CD14-positive monocyte (primary cell): ENCODE measurements at regions not wholly inside any gene's neighbourhood (a gene's known extent, or its start where the extent isn't known, plus 50 kb on each side); places are given as distances from the start of the nearest gene placed in this dataset.

ENCODE experiments used
- DNase-seq, 3 donors: peaks; one replicate each; pipeline ENCODE4 v3.0.0-alpha.2; 2011 to 2022
- H2AFZ ChIP-seq: 2 replicates; pipeline ENCODE4 v1.6.0; 2012; ENCODE audit warnings: mild to moderate bottlenecking, low read depth, low read length, inconsistent platforms; ENCODE audit not compliant: insufficient read depth, poor library complexity, severe bottlenecking
- H3K27ac ChIP-seq, 2 donors: 1 replicate in 1 of 2; 2 replicates in 1 of 2; pipeline ENCODE4 v1.5.1; 2012 to 2013; ENCODE audit warnings: low read length in 2 of 2, control low read depth in 1 of 2, inconsistent platforms in 1 of 2, low read depth in 1 of 2, mild to moderate bottlenecking in 1 of 2
- H3K27me3 ChIP-seq, 2 donors: one replicate each; pipeline versions ENCODE4 v1.6.0 to v1.6.1; 2011 to 2013; ENCODE audit warnings: low read length in 2 of 2; ENCODE audit not compliant: control insufficient read depth in 2 of 2, insufficient read depth in 2 of 2
- H3K36me3 ChIP-seq, 2 donors: replicated peaks in 1 of 2; 1 replicate in 1 of 2; 2 replicates in 1 of 2; pipeline versions ENCODE4 v1.5.1 to v1.6.1; 2012 to 2013; ENCODE audit warnings: low read length in 2 of 2, control low read depth in 1 of 2, inconsistent platforms in 1 of 2, mild to moderate bottlenecking in 1 of 2; ENCODE audit not compliant: insufficient read depth in 2 of 2, control insufficient read depth in 1 of 2
- H3K4me1 ChIP-seq, 2 donors: 1 replicate in 1 of 2; 2 replicates in 1 of 2; pipeline versions ENCODE4 v1.5.1 to v1.6.1; 2012 to 2013; ENCODE audit warnings: low read length in 2 of 2, control low read depth in 1 of 2, inconsistent platforms in 1 of 2, mild to moderate bottlenecking in 1 of 2, moderate library complexity in 1 of 2; ENCODE audit not compliant: insufficient read depth in 2 of 2, control insufficient read depth in 1 of 2
- H3K4me2 ChIP-seq: replicated peaks from 2 replicates; pipeline ENCODE3; 2012; ENCODE audit warnings: low read length, moderate library complexity, mild to moderate bottlenecking; ENCODE audit not compliant: poor library complexity, severe bottlenecking; ENCODE audit errors: extremely low read depth
- H3K4me3 ChIP-seq, 3 experiments: fragments of 200-600 bp in 1 of 3; sonication (generic) in 1 of 3; replicated peaks in 1 of 3; 1 replicate in 2 of 3; 2 replicates in 1 of 3; pipeline ENCODE4 v1.5.1; 2011 to 2013; ENCODE audit warnings: low read length in 3 of 3, mild to moderate bottlenecking in 3 of 3, control low read depth in 2 of 3, low read depth in 2 of 3, inconsistent platforms in 1 of 3, moderate library complexity in 1 of 3
- H3K79me2 ChIP-seq: 2 replicates; pipeline ENCODE4 v1.6.0; 2012; ENCODE audit warnings: mild to moderate bottlenecking, control low read depth, inconsistent platforms, low read length, moderate library complexity; ENCODE audit not compliant: insufficient read depth
- H3K9ac ChIP-seq: 2 replicates; pipeline ENCODE4 v1.6.0; 2017; ENCODE audit warnings: low read length, mild to moderate bottlenecking; ENCODE audit not compliant: insufficient read depth, poor library complexity, severe bottlenecking
- H3K9me3 ChIP-seq, 2 donors: replicated peaks in 1 of 2; 1 replicate in 1 of 2; 2 replicates in 1 of 2; pipeline versions ENCODE4 v1.5.1 to v1.6.1; 2012 to 2013; ENCODE audit warnings: low read length in 2 of 2, control low read depth in 1 of 2; ENCODE audit not compliant: control insufficient read depth in 1 of 2, insufficient read depth in 1 of 2
- H4K20me1 ChIP-seq: 2 replicates; pipeline ENCODE4 v1.6.0; 2012; ENCODE audit warnings: mild to moderate bottlenecking, low read length, control low read depth, moderate library complexity; ENCODE audit not compliant: insufficient read depth
- H3K27ac Mint-ChIP-seq, 7 donors: one replicate each; pipeline ENCODE4 v1.8.0; 2020; ENCODE audit warnings: mild to moderate bottlenecking in 7 of 7, mixed read lengths in 7 of 7, moderate library complexity in 6 of 7, inconsistent platforms in 2 of 7
- H3K27me3 Mint-ChIP-seq, 3 donors: one replicate each; pipeline ENCODE4 v1.8.0; 2021 to 2022; ENCODE audit warnings: low read depth in 3 of 3, mild to moderate bottlenecking in 3 of 3, mixed read lengths in 3 of 3, moderate library complexity in 3 of 3, inconsistent platforms in 1 of 3
- H3K36me3 Mint-ChIP-seq, 2 donors: one replicate each; pipeline ENCODE4 v1.8.0; 2020; ENCODE audit warnings: mixed read lengths in 2 of 2, inconsistent platforms in 1 of 2, mild to moderate bottlenecking in 1 of 2
- H3K4me1 Mint-ChIP-seq: one replicate; pipeline ENCODE4 v1.8.0; 2020; ENCODE audit warnings: mild to moderate bottlenecking, mixed read lengths
- H3K4me3 Mint-ChIP-seq, 2 donors: one replicate each; pipeline ENCODE4 v1.8.0; 2020; ENCODE audit warnings: mild to moderate bottlenecking in 2 of 2, mixed read lengths in 2 of 2, moderate library complexity in 1 of 2
- H3K9me3 Mint-ChIP-seq, 7 donors: one replicate each; pipeline ENCODE4 v1.8.0; 2020 to 2022; ENCODE audit warnings: mixed read lengths in 7 of 7, mild to moderate bottlenecking in 6 of 7, moderate library complexity in 6 of 7, inconsistent platforms in 2 of 7
- CTCF ChIP-seq: fragments of 200-600 bp; IDR thresholded peaks from one replicate; pipeline ENCODE4 v1.8.0; 2022; ENCODE audit warnings: antibody characterized with exemption, mild to moderate bottlenecking
- WGBS: methylation state at CpG from one replicate; pipeline ENCODE4 v1.1.5; 2013; ENCODE audit warnings: missing lambda C conversion rate; ENCODE audit not compliant: insufficient coverage; 5-methylcytosine and 5-hydroxymethylcytosine counted together
- intact Hi-C, 2 donors: fragments of 100-400 bp; cut with micrococcal nuclease; formaldehyde crosslinking; loops; one replicate each; pipeline versions ENCODE4 v1.15.0 to v1.15.1; 2023

DNA sequence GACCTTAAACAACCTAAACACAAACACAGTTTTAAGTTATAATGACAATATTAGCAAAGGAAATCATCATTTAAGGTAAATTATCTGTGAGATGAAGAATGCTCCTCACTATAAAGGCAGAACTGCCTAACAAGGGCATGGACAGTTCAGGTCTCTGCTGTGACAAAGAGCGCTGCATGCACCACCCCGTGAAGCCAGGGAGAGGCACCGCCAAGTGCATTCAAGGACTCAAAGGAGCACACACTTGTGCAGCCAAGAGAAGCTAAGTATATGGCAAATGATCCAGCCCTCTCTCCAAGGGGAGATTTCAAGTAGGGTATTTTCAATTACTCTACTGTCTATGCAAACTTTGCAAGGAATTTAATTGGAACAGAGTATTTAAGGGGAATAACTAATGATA, 126.0 kb downstream of the RAP2A start:
- no peak overlapping the region for H3K9ac ChIP-seq
- no peak overlapping the region for H3K4me2 ChIP-seq
- H3K9me3 ChIP-seq = peaks cover 0 to 3% of the 10 kb centered on the region in 2 donors
- TF ChIP-seq CTCF = no peak
- H3K27me3 ChIP-seq = no peaks in the 10 kb centered on the region
- Mint-ChIP-seq H3K27me3 (peaks cover 0 to 3% (median 3%) of the 10 kb centered on the region in 3 donors), H3K4me3 (no peak overlapping the region), H3K27ac (no peak overlapping the region), H3K4me1 (no peaks in the 10 kb centered on the region), H3K36me3 (no peaks in the 10 kb centered on the region), H3K9me3 (peaks cover 0 to 5% (median 0%) of the 10 kb centered on the region in 7 donors)
- H3K36me3 ChIP-seq = no peaks in the 10 kb centered on the region
- H3K4me1 ChIP-seq = no peaks in the 10 kb centered on the region
- intact Hi-C loops = no loop called here
- no peaks in the 10 kb centered on the region for H4K20me1 ChIP-seq
- no peak for DNase-seq
- WGBS = 96% methylated on average over 3 of the region's 3 CpGs
- no peaks in the 10 kb centered on the region for H3K79me2 ChIP-seq
- H3K27ac ChIP-seq = no peak overlapping the region
- H3K4me3 ChIP-seq = no peak overlapping the region
- H2AFZ ChIP-seq = no peak overlapping the region

DNA sequence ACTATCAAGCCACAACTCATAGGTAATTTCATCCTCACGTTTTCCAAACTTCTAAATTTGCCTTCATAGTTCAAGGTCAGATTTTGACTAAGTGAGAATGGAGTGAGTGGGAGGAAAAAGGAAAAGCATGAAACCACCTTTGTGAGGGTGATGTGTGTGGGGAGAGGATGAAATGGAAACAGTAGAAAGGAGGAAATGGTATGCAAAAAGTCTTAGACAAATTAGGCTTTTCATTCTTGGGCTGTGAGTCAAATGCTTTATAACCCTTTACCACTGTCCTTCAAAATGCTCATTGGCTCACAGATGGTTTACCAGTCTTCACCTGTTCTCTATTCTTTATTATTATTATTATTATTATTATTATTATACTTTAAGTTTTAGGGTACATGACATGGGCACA, 127.2 kb downstream of the RAP2A start:
- H3K36me3 Mint-ChIP-seq = no peaks in the 10 kb centered on the region
- H3K4me1 ChIP-seq = no peaks in the 10 kb centered on the region
- no peak overlapping the region for H3K27ac ChIP-seq
- H2AFZ ChIP-seq = no peak overlapping the region
- H3K27me3 ChIP-seq = no peaks in the 10 kb centered on the region
- H3K36me3 ChIP-seq = no peaks in the 10 kb centered on the region
- H3K4me2 ChIP-seq = no peak overlapping the region
- H3K9me3 Mint-ChIP-seq = peaks cover 0 to 5% (median 2%) of the 10 kb centered on the region in 7 donors
- intact Hi-C loops = no loop called here
- no peaks in the 10 kb centered on the region for H3K4me1 Mint-ChIP-seq
- no CpG with 5 or more reads among the region's 1 CpG for WGBS
- peaks cover 1 to 3% (median 2%) of the 10 kb centered on the region in 3 donors for H3K27me3 Mint-ChIP-seq
- no peaks in the 10 kb centered on the region for H3K79me2 ChIP-seq
- TF ChIP-seq CTCF = no peak
- H4K20me1 ChIP-seq = no peaks in the 10 kb centered on the region
- no peak overlapping the region for H3K4me3 Mint-ChIP-seq
- no peak overlapping the region for H3K4me3 ChIP-seq
- H3K27ac Mint-ChIP-seq = no peak overlapping the region
- peaks cover 0 to 3% of the 10 kb centered on the region in 2 donors for H3K9me3 ChIP-seq
- no peak overlapping the region for H3K9ac ChIP-seq
- DNase-seq = no peak
